Spleen (tissue), 7 donors: ENCODE measurements at regions not wholly inside any gene's neighbourhood (a gene's known extent, or its start where the extent isn't known, plus 50 kb on each side); places are given as distances from the start of the nearest gene placed in this dataset.
"Not testable (repeated sequence)": the region's sequence is repeated elsewhere in the genome, so short reads cannot be mapped to it uniquely, and the experiment has no call there.

Source experiments
- POLR2A ChIP-seq, 3 donors: fragments of 450-650 bp; IDR thresholded peaks; one replicate each; pipeline ENCODE4 v1.5.1; 2017; ENCODE audit warnings: antibody characterized with exemption in 3 of 3, mild to moderate bottlenecking in 1 of 3
- TF ChIP-seq, protein P1 (sequence below), 11 experiments: fragments of 200-600 bp in 7 of 11; fragments of 450-650 bp in 4 of 11; sonication (generic) in 4 of 11; IDR thresholded peaks in 8 of 11; conservative IDR thresholded peaks in 3 of 11; 1 replicate in 7 of 11; 2 replicates in 4 of 11; pipeline versions ENCODE4 v1.4.0 to v1.8.0; 2016 to 2021; ENCODE audit warnings: antibody characterized with exemption in 11 of 11, inconsistent platforms in 4 of 11, mild to moderate bottlenecking in 1 of 11
- donor health status: DM: no; HTN: no; CAD: no; lungs with moderate emphysema.
- donor health status: DM: no; HTN: no; CAD: no.
- donor health status: DM: no; HTN: no; CAD: no.

DNA sequence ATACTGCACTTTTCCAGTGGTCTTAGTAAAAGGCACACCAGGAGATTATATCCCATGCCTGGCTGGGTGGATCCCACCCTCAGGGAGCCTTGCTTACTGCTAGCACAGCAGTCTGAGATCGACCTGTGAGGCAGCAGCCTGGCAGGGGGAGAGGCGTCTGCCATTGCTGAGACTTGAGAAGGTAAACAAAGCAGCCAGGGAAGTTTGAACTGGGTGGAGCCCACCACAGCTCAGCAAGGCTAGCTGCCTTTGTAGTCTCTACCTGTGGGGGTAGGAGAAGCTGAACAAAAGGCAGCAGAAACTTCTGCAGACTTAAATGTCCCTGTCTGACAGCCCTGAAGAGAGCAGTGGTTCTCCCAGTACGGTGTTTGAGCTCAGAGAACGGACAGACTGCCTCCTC, 219.3 kb upstream of the GNAI1 start:
- TF ChIP-seq, protein P1, sequence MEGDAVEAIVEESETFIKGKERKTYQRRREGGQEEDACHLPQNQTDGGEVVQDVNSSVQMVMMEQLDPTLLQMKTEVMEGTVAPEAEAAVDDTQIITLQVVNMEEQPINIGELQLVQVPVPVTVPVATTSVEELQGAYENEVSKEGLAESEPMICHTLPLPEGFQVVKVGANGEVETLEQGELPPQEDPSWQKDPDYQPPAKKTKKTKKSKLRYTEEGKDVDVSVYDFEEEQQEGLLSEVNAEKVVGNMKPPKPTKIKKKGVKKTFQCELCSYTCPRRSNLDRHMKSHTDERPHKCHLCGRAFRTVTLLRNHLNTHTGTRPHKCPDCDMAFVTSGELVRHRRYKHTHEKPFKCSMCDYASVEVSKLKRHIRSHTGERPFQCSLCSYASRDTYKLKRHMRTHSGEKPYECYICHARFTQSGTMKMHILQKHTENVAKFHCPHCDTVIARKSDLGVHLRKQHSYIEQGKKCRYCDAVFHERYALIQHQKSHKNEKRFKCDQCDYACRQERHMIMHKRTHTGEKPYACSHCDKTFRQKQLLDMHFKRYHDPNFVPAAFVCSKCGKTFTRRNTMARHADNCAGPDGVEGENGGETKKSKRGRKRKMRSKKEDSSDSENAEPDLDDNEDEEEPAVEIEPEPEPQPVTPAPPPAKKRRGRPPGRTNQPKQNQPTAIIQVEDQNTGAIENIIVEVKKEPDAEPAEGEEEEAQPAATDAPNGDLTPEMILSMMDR (IDR thresholded peaks at IDR 0.05 in 8 of 11, conservative IDR thresholded peaks at IDR 0.05 in 3 of 11): not testable (repeated sequence)
- not testable (repeated sequence) for TF ChIP-seq POLR2A (IDR thresholded peaks at IDR 0.05)
